Mesenchymal stem cell (in vitro differentiated cells and primary cell): ENCODE measurements at regions not wholly inside any gene's neighbourhood (a gene's known extent, or its start where the extent isn't known, plus 50 kb on each side); places are given as distances from the start of the nearest gene placed in this dataset.
"Not testable (repeated sequence)": the region's sequence is repeated elsewhere in the genome, so short reads cannot be mapped to it uniquely, and the experiment has no call there.

ENCODE experiments used
- DNase-seq: peaks from one replicate; pipeline ENCODE4 v3.0.0-alpha.2; 2013
- H2AFZ ChIP-seq: one replicate; pipeline ENCODE4 v1.6.1; 2013; ENCODE audit warnings: low read depth, mild to moderate bottlenecking, control low read depth, inconsistent platforms, low read length, moderate library complexity
- H2AK5ac ChIP-seq: 2 replicates; pipeline ENCODE4 v1.6.1; 2013; ENCODE audit warnings: low read length, moderate library complexity, mild to moderate bottlenecking, inconsistent platforms; ENCODE audit not compliant: severe bottlenecking
- H2BK120ac ChIP-seq: one replicate; pipeline ENCODE4 v1.6.1; 2013; ENCODE audit warnings: low read depth, mild to moderate bottlenecking, inconsistent platforms, low read length, moderate library complexity
- H2BK12ac ChIP-seq, 2 experiments: one replicate each; pipeline ENCODE4 v1.6.1; 2013; ENCODE audit warnings: inconsistent platforms in 2 of 2, low read length in 2 of 2, mild to moderate bottlenecking in 2 of 2, moderate library complexity in 2 of 2, control low read depth in 1 of 2
- H2BK15ac ChIP-seq: one replicate; pipeline ENCODE4 v1.6.1; 2013; ENCODE audit warnings: mild to moderate bottlenecking, low read depth, inconsistent platforms; ENCODE audit not compliant: poor library complexity, severe bottlenecking
- H2BK5ac ChIP-seq: 2 replicates; pipeline ENCODE4 v1.6.1; 2013; ENCODE audit warnings: low read depth, mild to moderate bottlenecking, low read length, control low read depth, inconsistent platforms; ENCODE audit not compliant: poor library complexity, severe bottlenecking
- H3K14ac ChIP-seq, 2 experiments: one replicate each; pipeline ENCODE4 v1.6.1; 2013; ENCODE audit warnings: inconsistent platforms in 2 of 2, low read length in 2 of 2, control low read depth in 1 of 2, mild to moderate bottlenecking in 1 of 2, moderate library complexity in 1 of 2
- H3K18ac ChIP-seq, 2 experiments: one replicate each; pipeline ENCODE4 v1.6.1; 2013; ENCODE audit warnings: inconsistent platforms in 2 of 2, low read length in 2 of 2, control low read depth in 1 of 2, low read depth in 1 of 2, mild to moderate bottlenecking in 1 of 2
- H3K23ac ChIP-seq, 2 experiments: one replicate each; pipeline ENCODE4 v1.6.1; 2013; ENCODE audit warnings: inconsistent platforms in 2 of 2, low read length in 2 of 2, mild to moderate bottlenecking in 2 of 2, moderate library complexity in 2 of 2, control low read depth in 1 of 2
- H3K27ac ChIP-seq: 2 replicates; pipeline ENCODE4 v1.5.1; 2013; ENCODE audit warnings: mild to moderate bottlenecking, moderate library complexity, low read length, control low read depth, inconsistent platforms; ENCODE audit not compliant: poor library complexity, severe bottlenecking
- H3K27me3 ChIP-seq, 2 experiments: 2 replicates each; pipeline versions ENCODE4 v1.6.1 to v1.7.0; 2013; ENCODE audit warnings: low read length in 2 of 2, mild to moderate bottlenecking in 2 of 2, moderate library complexity in 2 of 2, control low read depth in 1 of 2, inconsistent platforms in 1 of 2; ENCODE audit not compliant: control insufficient read depth in 1 of 2, insufficient read depth in 1 of 2
- H3K36me3 ChIP-seq, 2 experiments: 2 replicates each; pipeline versions ENCODE4 v1.6.1 to v1.7.0; 2013; ENCODE audit warnings: low read length in 2 of 2, control low read depth in 1 of 2, inconsistent platforms in 1 of 2, low read depth in 1 of 2, mild to moderate bottlenecking in 1 of 2; ENCODE audit not compliant: insufficient read depth in 2 of 2, control insufficient read depth in 1 of 2
- H3K4ac ChIP-seq, 2 experiments: one replicate each; pipeline ENCODE4 v1.6.1; 2013; ENCODE audit warnings: inconsistent platforms in 2 of 2, low read length in 2 of 2, mild to moderate bottlenecking in 2 of 2, moderate library complexity in 2 of 2, control low read depth in 1 of 2, low read depth in 1 of 2
- H3K4me1 ChIP-seq: 2 replicates; pipeline ENCODE4 v1.6.1; 2013; ENCODE audit warnings: low read depth, low read length, control low read depth; ENCODE audit not compliant: control insufficient read depth, insufficient read depth
- H3K4me2 ChIP-seq: 2 replicates; pipeline ENCODE4 v1.6.1; 2013; ENCODE audit warnings: low read length, mild to moderate bottlenecking, inconsistent platforms; ENCODE audit not compliant: poor library complexity, severe bottlenecking
- H3K4me3 ChIP-seq, 2 experiments: 2 replicates each; pipeline versions ENCODE4 v1.5.1 to v1.7.0; 2013; ENCODE audit warnings: low read length in 2 of 2, mild to moderate bottlenecking in 2 of 2, control low read depth in 1 of 2, low read depth in 1 of 2; ENCODE audit not compliant: insufficient read depth in 1 of 2
- H3K79me1 ChIP-seq: replicated peaks from 2 replicates; pipeline ENCODE4 v1.6.1; 2013; ENCODE audit warnings: mild to moderate bottlenecking, control low read depth, low read length, inconsistent platforms; ENCODE audit not compliant: poor library complexity, severe bottlenecking
- H3K9ac ChIP-seq: 2 replicates; pipeline ENCODE4 v1.7.0; 2013; ENCODE audit warnings: mild to moderate bottlenecking, low read length, moderate library complexity
- H3K9me3 ChIP-seq: 2 replicates; pipeline ENCODE4 v1.7.0; 2013; ENCODE audit warnings: mild to moderate bottlenecking, low read length; ENCODE audit not compliant: control insufficient read depth
- H4K8ac ChIP-seq: one replicate; pipeline ENCODE4 v1.6.1; 2013; ENCODE audit warnings: inconsistent platforms, mild to moderate bottlenecking, low read length, moderate library complexity
- H4K91ac ChIP-seq: one replicate; pipeline ENCODE4 v1.6.1; 2013; ENCODE audit warnings: mild to moderate bottlenecking, low read length, inconsistent platforms
- WGBS: methylation state at CpG from one replicate; pipeline ENCODE4 v1.1.7; 2013; ENCODE audit warnings: mixed read lengths; 5-methylcytosine and 5-hydroxymethylcytosine counted together

- H3K18ac ChIP-seq, H2BK120ac ChIP-seq, H3K27me3 ChIP-seq, H4K91ac ChIP-seq, H2BK15ac ChIP-seq, H3K4me2 ChIP-seq, H3K23ac ChIP-seq, H2AFZ ChIP-seq, H4K8ac ChIP-seq, H3K4ac ChIP-seq, H2BK12ac ChIP-seq, H3K9me3 ChIP-seq, H2BK5ac ChIP-seq, H2AK5ac ChIP-seq, H3K36me3 ChIP-seq, H3K4me1 ChIP-seq, H3K9ac ChIP-seq, DNase-seq, H3K4me3 ChIP-seq, H3K79me1 ChIP-seq, H3K14ac ChIP-seq, H3K27ac ChIP-seq: not testable (repeated sequence)
- 66% methylated on average over 4 of the region's 5 CpGs for WGBS
These were observed 496.3 kb downstream of the TMEM121 start for GRCh38 chr14:106022648-106023047.

- no peak overlapping the region for H3K23ac ChIP-seq
- no peaks in the 10 kb centered on the region for H3K4me1 ChIP-seq
- no peak overlapping the region for H3K4me2 ChIP-seq
- H3K79me1 ChIP-seq, result no peaks in the 10 kb centered on the region
- H3K9ac ChIP-seq, result no peak overlapping the region
- H4K8ac ChIP-seq, result no peak overlapping the region
- H2BK120ac ChIP-seq, result no peak overlapping the region
- H3K4ac ChIP-seq, result no peak overlapping the region
- DNase-seq, result no peak
- no peak overlapping the region for H3K18ac ChIP-seq
- H2AK5ac ChIP-seq, result no peak overlapping the region
- no peak overlapping the region for H2BK12ac ChIP-seq
- no peak overlapping the region for H3K14ac ChIP-seq
- no peaks in the 10 kb centered on the region for H3K9me3 ChIP-seq
- no peak overlapping the region for H2BK5ac ChIP-seq
- H4K91ac ChIP-seq, result no peak overlapping the region
- whole genome bisulfite sequencing, result 91% methylated on average over 1 of the region's 1 CpG
- H3K36me3 ChIP-seq, result no peaks in the 10 kb centered on the region
- no peak overlapping the region for H2BK15ac ChIP-seq
- H2AFZ ChIP-seq, result no peak overlapping the region
- H3K4me3 ChIP-seq, result no peak overlapping the region
- no peak overlapping the region for H3K27ac ChIP-seq
- H3K27me3 ChIP-seq, result no peaks in the 10 kb centered on the region
These were observed 497.0 kb downstream of the TMEM121 start for GRCh38 chr14:106023411-106023810.

- H2BK5ac ChIP-seq, result no peak overlapping the region
- no peak overlapping the region for H4K91ac ChIP-seq
- no peak overlapping the region for H3K18ac ChIP-seq
- no peak for DNase-seq
- H3K9me3 ChIP-seq, result no peaks in the 10 kb centered on the region
- H3K4me3 ChIP-seq, result no peak overlapping the region
- no peak overlapping the region for H2BK12ac ChIP-seq
- no peak overlapping the region for H2AK5ac ChIP-seq
- H3K4ac ChIP-seq, result no peak overlapping the region
- H3K9ac ChIP-seq, result no peak overlapping the region
- no peak overlapping the region for H2BK15ac ChIP-seq
- no peak overlapping the region for H4K8ac ChIP-seq
- H2BK120ac ChIP-seq, result no peak overlapping the region
- no peak overlapping the region for H3K4me2 ChIP-seq
- no peak overlapping the region for H3K23ac ChIP-seq
- no peaks in the 10 kb centered on the region for H3K36me3 ChIP-seq
- H2AFZ ChIP-seq, result no peak overlapping the region
- no peak overlapping the region for H3K14ac ChIP-seq
- no peaks in the 10 kb centered on the region for H3K27me3 ChIP-seq
- WGBS, result 59% methylated on average over 4 of the region's 7 CpGs
- no peaks in the 10 kb centered on the region for H3K4me1 ChIP-seq
- no peak overlapping the region for H3K27ac ChIP-seq
- H3K79me1 ChIP-seq, result no peaks in the 10 kb centered on the region
These were observed 498.7 kb downstream of the TMEM121 start for GRCh38 chr14:106024983-106025604.

GRCh38 chr14:106026026-106026425 is 499.6 kb downstream of the TMEM121 start:
- Histone ChIP-seq H3K14ac (no peak overlapping the region), H2BK12ac (no peak overlapping the region), H4K8ac (no peak overlapping the region), H3K27me3 (no peaks in the 10 kb centered on the region), H3K4me2 (no peak overlapping the region), H2AK5ac (no peak overlapping the region), H3K27ac (no peak overlapping the region), H2BK120ac (no peak overlapping the region), H3K23ac (no peak overlapping the region), H2BK5ac (no peak overlapping the region), H3K4me1 (no peaks in the 10 kb centered on the region), H3K4me3 (no peak overlapping the region), H3K18ac (no peak overlapping the region), H2AFZ (no peak overlapping the region), H3K4ac (no peak overlapping the region), H3K9me3 (no peaks in the 10 kb centered on the region), H3K9ac (no peak overlapping the region), H4K91ac (no peak overlapping the region), H3K79me1 (no peaks in the 10 kb centered on the region), H2BK15ac (no peak overlapping the region), H3K36me3 (no peaks in the 10 kb centered on the region)
- 47% methylated on average over 5 of the region's 6 CpGs for WGBS
- DNase-seq, result no peak
